ENCODE measurements at regions not wholly inside any gene's neighbourhood (a gene's known extent, or its start where the extent isn't known, plus 50 kb on each side); places are given as distances from the start of the nearest gene placed in this dataset.
"Not testable (repeated sequence)": the region's sequence is repeated elsewhere in the genome, so short reads cannot be mapped to it uniquely, and the experiment has no call there.

DNA sequence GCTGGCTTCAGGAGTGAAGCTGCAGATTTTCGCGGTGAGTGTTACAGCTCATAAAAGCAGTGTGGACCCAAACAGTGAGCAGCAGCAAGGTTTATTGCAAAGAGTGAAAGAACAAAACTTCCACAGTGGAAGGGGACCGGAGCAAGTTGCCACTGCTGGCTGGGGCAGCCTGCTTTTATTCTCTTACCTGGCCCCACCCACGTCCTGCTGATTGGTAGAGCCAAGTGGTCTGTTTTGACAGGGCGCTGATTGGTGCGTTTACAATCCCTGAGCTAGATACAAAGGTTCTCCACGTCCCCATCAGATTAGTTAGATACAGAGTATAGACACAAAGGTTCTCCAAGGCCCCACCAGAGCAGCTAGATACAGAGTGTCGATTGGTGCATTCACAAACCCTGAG, 102.1 kb downstream of the SLC16A1 start:
- TF ChIP-seq, protein P1, sequence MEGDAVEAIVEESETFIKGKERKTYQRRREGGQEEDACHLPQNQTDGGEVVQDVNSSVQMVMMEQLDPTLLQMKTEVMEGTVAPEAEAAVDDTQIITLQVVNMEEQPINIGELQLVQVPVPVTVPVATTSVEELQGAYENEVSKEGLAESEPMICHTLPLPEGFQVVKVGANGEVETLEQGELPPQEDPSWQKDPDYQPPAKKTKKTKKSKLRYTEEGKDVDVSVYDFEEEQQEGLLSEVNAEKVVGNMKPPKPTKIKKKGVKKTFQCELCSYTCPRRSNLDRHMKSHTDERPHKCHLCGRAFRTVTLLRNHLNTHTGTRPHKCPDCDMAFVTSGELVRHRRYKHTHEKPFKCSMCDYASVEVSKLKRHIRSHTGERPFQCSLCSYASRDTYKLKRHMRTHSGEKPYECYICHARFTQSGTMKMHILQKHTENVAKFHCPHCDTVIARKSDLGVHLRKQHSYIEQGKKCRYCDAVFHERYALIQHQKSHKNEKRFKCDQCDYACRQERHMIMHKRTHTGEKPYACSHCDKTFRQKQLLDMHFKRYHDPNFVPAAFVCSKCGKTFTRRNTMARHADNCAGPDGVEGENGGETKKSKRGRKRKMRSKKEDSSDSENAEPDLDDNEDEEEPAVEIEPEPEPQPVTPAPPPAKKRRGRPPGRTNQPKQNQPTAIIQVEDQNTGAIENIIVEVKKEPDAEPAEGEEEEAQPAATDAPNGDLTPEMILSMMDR (IDR thresholded peaks at IDR 0.05; ENCODE audit: low read depth, low read length, missing input control) = not testable (repeated sequence)
- TF ChIP-seq, protein P2, sequence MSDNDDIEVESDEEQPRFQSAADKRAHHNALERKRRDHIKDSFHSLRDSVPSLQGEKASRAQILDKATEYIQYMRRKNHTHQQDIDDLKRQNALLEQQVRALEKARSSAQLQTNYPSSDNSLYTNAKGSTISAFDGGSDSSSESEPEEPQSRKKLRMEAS (IDR thresholded peaks at IDR 0.05) = not testable (repeated sequence)
- not testable (repeated sequence) for TF ChIP-seq HNF4G (IDR thresholded peaks at IDR 0.05); YY1 (IDR thresholded peaks at IDR 0.05); RXRA (IDR thresholded peaks at IDR 0.05); SP1 (IDR thresholded peaks at IDR 0.05); GABPA (IDR thresholded peaks at IDR 0.05 in 1 of 2, conservative IDR thresholded peaks at IDR 0.05 in 1 of 2); JUND (IDR thresholded peaks at IDR 0.05); RAD21 (IDR thresholded peaks at IDR 0.05); HNF4A (conservative IDR thresholded peaks at IDR 0.05); TAF1 (conservative IDR thresholded peaks at IDR 0.05)
- TF ChIP-seq, protein P3, sequence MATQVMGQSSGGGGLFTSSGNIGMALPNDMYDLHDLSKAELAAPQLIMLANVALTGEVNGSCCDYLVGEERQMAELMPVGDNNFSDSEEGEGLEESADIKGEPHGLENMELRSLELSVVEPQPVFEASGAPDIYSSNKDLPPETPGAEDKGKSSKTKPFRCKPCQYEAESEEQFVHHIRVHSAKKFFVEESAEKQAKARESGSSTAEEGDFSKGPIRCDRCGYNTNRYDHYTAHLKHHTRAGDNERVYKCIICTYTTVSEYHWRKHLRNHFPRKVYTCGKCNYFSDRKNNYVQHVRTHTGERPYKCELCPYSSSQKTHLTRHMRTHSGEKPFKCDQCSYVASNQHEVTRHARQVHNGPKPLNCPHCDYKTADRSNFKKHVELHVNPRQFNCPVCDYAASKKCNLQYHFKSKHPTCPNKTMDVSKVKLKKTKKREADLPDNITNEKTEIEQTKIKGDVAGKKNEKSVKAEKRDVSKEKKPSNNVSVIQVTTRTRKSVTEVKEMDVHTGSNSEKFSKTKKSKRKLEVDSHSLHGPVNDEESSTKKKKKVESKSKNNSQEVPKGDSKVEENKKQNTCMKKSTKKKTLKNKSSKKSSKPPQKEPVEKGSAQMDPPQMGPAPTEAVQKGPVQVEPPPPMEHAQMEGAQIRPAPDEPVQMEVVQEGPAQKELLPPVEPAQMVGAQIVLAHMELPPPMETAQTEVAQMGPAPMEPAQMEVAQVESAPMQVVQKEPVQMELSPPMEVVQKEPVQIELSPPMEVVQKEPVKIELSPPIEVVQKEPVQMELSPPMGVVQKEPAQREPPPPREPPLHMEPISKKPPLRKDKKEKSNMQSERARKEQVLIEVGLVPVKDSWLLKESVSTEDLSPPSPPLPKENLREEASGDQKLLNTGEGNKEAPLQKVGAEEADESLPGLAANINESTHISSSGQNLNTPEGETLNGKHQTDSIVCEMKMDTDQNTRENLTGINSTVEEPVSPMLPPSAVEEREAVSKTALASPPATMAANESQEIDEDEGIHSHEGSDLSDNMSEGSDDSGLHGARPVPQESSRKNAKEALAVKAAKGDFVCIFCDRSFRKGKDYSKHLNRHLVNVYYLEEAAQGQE (IDR thresholded peaks at IDR 0.05) = not testable (repeated sequence)
- TF ChIP-seq, protein P4, sequence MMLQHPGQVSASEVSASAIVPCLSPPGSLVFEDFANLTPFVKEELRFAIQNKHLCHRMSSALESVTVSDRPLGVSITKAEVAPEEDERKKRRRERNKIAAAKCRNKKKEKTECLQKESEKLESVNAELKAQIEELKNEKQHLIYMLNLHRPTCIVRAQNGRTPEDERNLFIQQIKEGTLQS (IDR thresholded peaks at IDR 0.05) = not testable (repeated sequence)
